ENCODE measurements at regions not wholly inside any gene's neighbourhood (a gene's known extent, or its start where the extent isn't known, plus 50 kb on each side); places are given as distances from the start of the nearest gene placed in this dataset.

- Histone ChIP-seq H3K27me3 (peaks cover 29% of the 10 kb centered on the region), H3K4me1 (no peaks in the 10 kb centered on the region), H3K36me3 (no peaks in the 10 kb centered on the region), H3K4me3 (no peak overlapping the region), H3K27ac (no peak overlapping the region), H3K9me3 (no peaks in the 10 kb centered on the region)
- intact Hi-C loops (cut with DNase I): no loop called here
- no peak for TF ChIP-seq CTCF (IDR thresholded peaks at IDR 0.05)
- ATAC-seq: no peak
- DNase-seq: no peak
Measured at GRCh38 chr10:129391464-129391863, 75.6 kb upstream of the MGMT start.

DNA sequence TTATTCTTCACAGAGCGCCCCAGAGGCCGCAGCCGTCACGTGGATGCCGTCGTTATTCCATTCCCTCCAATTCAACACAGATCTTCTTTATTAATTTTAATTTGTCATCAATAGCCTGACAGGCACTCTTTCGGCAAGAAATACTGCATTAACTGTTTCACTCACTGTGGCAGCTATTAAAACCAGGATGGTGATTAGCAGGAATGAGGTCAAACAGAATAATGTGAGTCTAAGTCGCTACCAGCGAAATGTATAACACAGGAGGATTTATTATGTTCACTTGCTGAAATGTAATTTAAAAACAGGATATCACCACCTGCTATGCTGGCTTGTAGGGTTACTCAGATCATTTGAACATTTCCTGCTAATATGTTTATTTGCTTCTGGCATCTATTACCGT, 74.2 kb upstream of the MGMT start:
- H3K4me3 ChIP-seq: no peak overlapping the region
- H3K27me3 ChIP-seq: peaks cover 29% of the 10 kb centered on the region
- ATAC-seq: no peak
- no peaks in the 10 kb centered on the region for H3K36me3 ChIP-seq
- no peak for DNase-seq
- no peaks in the 10 kb centered on the region for H3K4me1 ChIP-seq
- TF ChIP-seq CTCF (IDR thresholded peaks at IDR 0.05): no peak
- H3K9me3 ChIP-seq: no peaks in the 10 kb centered on the region
- no peak overlapping the region for H3K27ac ChIP-seq
- intact Hi-C loops (cut with DNase I): no loop called here

- intact Hi-C loops (cut with DNase I): no loop called here
- TF ChIP-seq CTCF (IDR thresholded peaks at IDR 0.05): no peak
- no peak for ATAC-seq
Measured at GRCh38 chr10:129393812-129394211, 73.2 kb upstream of the MGMT start.

GRCh38 chr10:129394518-129395328, 72.3 kb upstream of the MGMT start:
- Histone ChIP-seq H3K4me3 (no peak overlapping the region), H3K4me1 (no peaks in the 10 kb centered on the region), H3K27ac (no peak overlapping the region), H3K9me3 (no peaks in the 10 kb centered on the region), H3K27me3 (peaks cover 29% of the 10 kb centered on the region), H3K36me3 (no peaks in the 10 kb centered on the region)
- intact Hi-C loops (cut with DNase I): no loop called here
- DNase-seq (no peak), ATAC-seq (no peak)
- TF ChIP-seq CTCF (IDR thresholded peaks at IDR 0.05): no peak

More at GRCh38 chr10:129393812-129394211, 73.2 kb upstream of the MGMT start:
- DNase-seq: no peak
- no peak overlapping the region for H3K4me3 ChIP-seq
- H3K27me3 ChIP-seq: peaks cover 29% of the 10 kb centered on the region
- H3K4me1 ChIP-seq: no peaks in the 10 kb centered on the region
- no peaks in the 10 kb centered on the region for H3K36me3 ChIP-seq
- no peaks in the 10 kb centered on the region for H3K9me3 ChIP-seq
- no peak overlapping the region for H3K27ac ChIP-seq

- Histone ChIP-seq H3K4me3 (no peak overlapping the region), H3K36me3 (no peaks in the 10 kb centered on the region), H3K9me3 (no peaks in the 10 kb centered on the region), H3K27me3 (peaks cover 29% of the 10 kb centered on the region), H3K27ac (no peak overlapping the region), H3K4me1 (no peaks in the 10 kb centered on the region)
- TF ChIP-seq CTCF (IDR thresholded peaks at IDR 0.05): no peak
- DNase-seq (no peak), ATAC-seq (no peak)
- intact Hi-C loops (cut with DNase I): no loop called here
Measured at GRCh38 chr10:129396021-129396722, 70.9 kb upstream of the MGMT start.
